HG02885 (cell line): ENCODE measurements at regions not wholly inside any gene's neighbourhood (a gene's known extent, or its start where the extent isn't known, plus 50 kb on each side); places are given as distances from the start of the nearest gene placed in this dataset.
"Not testable (repeated sequence)": the region's sequence is repeated elsewhere in the genome, so short reads cannot be mapped to it uniquely, and the experiment has no call there.

Source experiments
- ATAC-seq: cut with Tn5 transposase; IDR thresholded peaks from one replicate; pipeline ENCODE4 v1.9.1; 2021; ENCODE audit warnings: mild to moderate bottlenecking; ENCODE audit not compliant: unreplicated experiment, poor library complexity

- ATAC-seq, result no peak
Observed at GRCh38 chr6:115817161-115817560, 243.5 kb downstream of the FRK start.

DNA sequence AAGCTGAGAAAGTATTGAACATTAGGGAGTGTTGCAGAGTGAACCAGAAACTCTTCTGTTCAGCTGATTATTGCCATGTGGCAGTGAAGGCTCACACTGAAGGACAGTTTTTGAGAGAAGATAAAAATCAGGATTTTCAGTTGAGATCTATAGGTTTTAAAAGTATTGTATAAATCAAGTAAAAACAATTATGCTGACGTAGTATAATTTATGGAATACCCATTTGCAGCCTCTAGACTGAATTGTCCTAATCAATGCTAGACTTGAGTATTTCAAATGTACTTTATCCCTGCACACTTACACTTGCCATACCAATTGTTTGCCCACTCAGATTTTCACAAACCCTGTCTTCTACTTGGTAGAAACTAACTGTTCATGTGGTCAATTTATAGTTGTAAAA lies 245.8 kb downstream of the FRK start:
- ATAC-seq, result no peak

DNA sequence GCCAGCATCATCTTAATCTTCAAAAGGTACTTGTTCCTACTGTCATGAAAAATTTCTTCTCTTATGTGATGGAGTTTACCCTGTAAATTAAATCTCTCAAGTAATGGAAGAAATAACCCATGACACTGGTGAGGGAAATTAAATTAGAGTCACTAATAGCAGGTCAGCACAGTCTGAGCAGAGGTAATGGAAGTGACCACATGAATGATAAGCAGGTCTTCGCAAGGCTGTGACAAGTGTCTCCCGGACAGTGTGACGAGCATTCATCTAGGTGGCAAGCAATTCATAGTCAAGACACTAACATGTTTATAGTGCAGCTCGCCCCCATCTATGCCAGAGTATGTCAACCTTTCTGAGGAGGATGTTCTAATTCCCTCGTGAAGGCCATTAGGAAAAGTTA lies 249.2 kb downstream of the FRK start:
- no peak for ATAC-seq

- no peak for ATAC-seq
Observed at GRCh38 chr6:115798229-115798628, 262.5 kb downstream of the FRK start.

DNA sequence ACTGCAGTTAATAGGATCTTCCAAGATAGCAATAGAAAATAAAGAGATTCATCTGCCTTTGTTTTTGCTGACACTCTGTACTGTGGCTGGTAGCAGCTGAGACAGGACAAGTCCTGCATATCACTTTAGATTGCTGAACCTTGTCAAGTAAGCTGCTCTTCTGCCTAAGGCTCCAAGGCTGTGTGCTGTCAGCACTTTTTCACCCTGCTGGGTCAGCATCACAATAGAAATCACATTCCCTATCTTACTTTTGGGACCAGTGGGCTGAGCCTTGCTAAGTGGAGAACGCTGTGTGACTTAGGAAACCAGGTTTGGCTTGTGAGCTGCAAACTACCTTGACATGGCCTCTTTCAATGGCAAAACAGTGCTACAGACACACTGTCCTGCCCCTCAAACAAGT lies 263.9 kb downstream of the FRK start:
- ATAC-seq, result no peak

- no peak for ATAC-seq
Observed at GRCh38 chr6:115796061-115796460, 264.6 kb downstream of the FRK start.

DNA sequence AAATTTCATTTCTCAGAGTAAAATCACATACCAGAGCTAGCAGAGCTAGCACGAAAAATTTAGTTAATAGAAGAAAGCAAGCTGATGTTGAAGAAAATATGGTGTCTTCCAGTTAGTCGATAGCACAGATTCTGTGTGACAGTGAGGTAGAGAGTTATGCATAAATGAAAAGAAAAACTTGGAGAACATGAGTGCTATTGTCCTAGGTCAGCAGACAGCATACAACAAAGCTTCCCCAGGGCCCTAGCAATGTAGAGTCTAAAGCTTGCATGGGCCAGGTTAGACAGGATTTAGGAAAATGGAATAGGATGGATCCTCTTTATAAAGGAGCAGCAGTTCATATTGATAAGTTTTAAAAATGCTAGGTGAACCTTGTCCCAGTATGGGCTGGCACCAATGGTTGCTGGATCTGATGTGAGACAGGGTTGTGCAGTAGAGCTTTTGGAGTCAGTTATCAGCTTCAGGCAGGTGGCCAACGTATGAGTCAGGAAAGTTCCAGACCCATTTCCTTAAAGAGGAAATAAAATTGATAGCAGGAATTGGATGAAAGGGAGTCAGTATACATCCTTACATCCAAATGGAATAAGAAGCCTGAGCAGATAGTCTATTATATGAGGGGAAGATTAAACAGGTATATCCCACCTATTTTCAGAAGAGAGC lies 277.2 kb downstream of the FRK start:
- ATAC-seq, result no peak

DNA sequence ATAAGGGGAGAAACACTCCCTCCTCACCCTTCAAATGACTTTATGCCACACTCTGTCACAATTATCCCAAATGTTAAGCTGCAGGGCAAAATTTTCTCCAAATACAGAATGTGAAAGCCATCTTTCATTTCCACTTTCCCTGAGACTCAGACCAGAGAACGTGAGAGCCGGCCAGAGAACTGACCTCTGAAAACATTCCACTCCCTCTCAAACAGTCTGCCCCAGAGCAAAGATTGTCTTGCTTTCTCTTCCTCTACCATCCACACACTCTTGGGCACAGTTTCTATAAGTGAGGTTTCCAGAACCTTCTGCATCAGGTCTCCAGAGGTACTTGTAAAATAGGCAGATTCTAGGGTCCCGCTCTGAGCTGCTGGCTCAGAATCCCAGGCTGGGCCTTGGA lies 278.1 kb downstream of the FRK start:
- no peak for ATAC-seq

- ATAC-seq, result no peak
Observed at GRCh38 chr6:115773741-115774140, 286.9 kb downstream of the FRK start.

GRCh38 chr6:115770851-115771250 lies 289.8 kb downstream of the FRK start:
- no peak for ATAC-seq

DNA sequence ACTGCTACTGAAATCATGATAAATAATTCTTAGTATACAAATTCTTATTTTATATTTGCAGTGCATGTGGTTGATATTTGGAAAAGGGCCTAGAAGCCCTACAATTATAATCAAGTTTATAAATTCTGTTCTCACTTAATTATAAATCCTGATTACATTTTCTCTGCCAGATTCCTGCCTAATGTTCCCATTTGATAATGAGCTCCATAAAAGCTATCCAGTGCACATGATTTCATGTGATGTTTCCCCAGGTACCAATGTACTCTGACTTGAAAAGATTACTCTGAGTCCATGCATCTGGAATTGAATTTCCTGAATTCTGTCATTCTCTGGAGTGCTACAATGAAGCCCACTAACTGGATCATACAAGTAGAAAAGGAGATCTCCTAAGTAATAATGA lies 292.2 kb downstream of the FRK start:
- ATAC-seq, result no peak

- ATAC-seq, result no peak
Observed at GRCh38 chr6:115767931-115768330, 292.8 kb downstream of the FRK start.

GRCh38 chr6:115766745-115767462 lies 293.8 kb downstream of the FRK start:
- no peak for ATAC-seq

- no peak for ATAC-seq
Observed at GRCh38 chr6:115765966-115766365, 294.7 kb downstream of the FRK start.

DNA sequence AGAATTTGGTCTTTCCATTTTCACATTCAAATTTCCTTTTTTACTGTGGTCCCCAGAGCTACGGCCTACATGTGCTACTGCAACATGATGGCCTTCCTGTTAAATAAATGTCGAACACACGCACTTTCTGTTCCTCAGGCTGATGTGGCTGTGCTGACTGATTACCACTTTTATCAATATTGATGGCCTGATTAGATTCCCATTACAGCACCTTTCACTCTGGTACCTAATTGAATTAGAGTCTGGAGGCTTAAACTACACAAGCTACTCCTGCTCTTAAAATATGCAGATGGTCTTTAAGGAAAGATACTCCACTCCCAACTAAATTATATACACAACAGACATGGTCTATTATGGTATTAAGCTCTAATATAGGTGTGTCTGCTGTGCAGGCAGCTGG lies 301.6 kb downstream of the FRK start:
- ATAC-seq, result no peak

GRCh38 chr6:115753446-115753845 lies 307.2 kb downstream of the FRK start:
- ATAC-seq, result no peak

DNA sequence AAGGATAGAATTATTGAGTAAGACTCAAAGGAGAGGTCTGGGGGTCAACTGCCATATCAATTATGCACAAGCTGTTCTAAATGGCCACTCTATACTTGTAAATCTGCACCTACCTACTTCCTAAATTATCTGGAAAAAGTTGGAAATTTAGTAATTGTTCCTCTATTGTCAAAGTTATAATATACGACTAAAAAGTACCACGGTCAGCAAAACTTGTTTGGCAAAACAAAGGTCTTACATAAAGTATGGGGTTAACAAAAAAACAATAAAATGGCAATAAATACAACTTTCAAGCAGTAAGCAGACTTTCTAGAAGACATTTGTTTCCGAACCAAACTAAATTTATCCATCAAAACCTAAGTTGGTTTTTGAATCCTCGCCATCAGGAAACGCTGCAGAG lies 309.7 kb downstream of the FRK start:
- ATAC-seq, result no peak

DNA sequence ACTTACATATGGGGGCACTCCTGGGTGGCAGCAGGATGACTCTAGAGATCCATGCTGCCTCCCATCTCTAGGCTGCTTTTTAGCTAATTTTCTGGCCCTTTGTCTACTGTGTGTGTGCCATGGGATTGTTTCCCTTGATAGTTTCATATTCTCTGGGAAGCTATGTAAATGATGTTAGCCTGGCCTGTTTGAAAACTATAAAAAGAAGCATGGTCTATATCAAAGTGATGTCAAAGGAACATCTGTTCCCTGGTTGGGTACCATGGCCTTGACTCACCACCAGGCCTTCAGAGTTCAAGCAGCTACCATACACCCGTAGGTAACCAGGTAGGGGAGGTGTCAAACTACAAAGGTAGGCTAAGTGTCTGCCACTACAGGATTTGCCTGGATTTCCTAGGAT lies 310.4 kb downstream of the FRK start:
- ATAC-seq, result no peak

DNA sequence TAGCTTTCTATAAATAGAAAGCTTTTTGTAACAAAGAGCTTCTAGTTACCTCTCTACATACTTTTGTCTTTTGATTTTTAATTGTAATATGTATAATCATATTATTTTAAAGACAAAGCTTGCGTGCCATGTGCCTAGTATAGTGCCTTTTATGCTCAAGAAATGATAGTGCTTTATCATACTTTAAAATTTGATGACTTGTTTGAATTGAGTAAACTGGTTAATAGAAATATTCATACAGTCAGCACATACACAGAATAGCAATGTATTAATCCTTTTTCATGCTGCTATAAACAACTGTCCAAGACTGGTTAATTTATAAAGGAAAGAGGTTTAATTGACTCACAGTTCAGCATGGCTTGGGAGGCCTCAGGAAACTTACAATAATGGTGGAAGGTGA lies 313.0 kb downstream of the FRK start:
- no peak for ATAC-seq

GRCh38 chr6:115746583-115746982 lies 314.1 kb downstream of the FRK start:
- not testable (repeated sequence) for ATAC-seq

DNA sequence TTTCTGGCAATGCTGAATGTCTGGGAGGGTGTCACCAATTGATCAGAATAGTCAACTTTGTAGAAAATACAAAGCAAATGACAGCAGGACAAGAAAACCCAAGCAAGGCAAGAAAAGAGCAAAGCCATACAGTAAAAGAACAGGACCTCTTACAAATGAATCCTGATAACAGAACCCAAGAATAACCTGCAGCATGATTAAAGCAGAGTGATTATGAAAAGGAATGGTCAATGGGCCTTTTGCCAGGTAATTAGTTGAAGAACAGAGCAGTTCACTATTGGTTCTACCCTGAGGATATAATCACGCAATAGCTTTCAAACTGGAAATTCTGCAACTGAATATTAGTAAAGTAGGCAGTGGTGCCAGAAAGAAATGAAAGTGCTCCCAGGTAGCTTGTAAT lies 319.8 kb downstream of the FRK start:
- ATAC-seq, result no peak

GRCh38 chr6:115735610-115736009 lies 325.1 kb downstream of the FRK start:
- ATAC-seq, result no peak
